NCI-H82 treated with DMSO at 0.1 percent for 48 hours (cell line): ENCODE measurements at regions not wholly inside any gene's neighbourhood (a gene's known extent, or its start where the extent isn't known, plus 50 kb on each side); places are given as distances from the start of the nearest gene placed in this dataset.

Experiments
- DNase-seq: peaks from one replicate; lab custom pipeline; 2025; ENCODE audit not compliant: unreplicated experiment; lab: John Stamatoyannopoulos, UW

- no peak for DNase-seq
Measured at GRCh38 chr2:15777795-15778371, 162.5 kb upstream of the MYCN start.

- DNase-seq = no peak
Measured at GRCh38 chr2:15778529-15779219, 161.7 kb upstream of the MYCN start.

DNA sequence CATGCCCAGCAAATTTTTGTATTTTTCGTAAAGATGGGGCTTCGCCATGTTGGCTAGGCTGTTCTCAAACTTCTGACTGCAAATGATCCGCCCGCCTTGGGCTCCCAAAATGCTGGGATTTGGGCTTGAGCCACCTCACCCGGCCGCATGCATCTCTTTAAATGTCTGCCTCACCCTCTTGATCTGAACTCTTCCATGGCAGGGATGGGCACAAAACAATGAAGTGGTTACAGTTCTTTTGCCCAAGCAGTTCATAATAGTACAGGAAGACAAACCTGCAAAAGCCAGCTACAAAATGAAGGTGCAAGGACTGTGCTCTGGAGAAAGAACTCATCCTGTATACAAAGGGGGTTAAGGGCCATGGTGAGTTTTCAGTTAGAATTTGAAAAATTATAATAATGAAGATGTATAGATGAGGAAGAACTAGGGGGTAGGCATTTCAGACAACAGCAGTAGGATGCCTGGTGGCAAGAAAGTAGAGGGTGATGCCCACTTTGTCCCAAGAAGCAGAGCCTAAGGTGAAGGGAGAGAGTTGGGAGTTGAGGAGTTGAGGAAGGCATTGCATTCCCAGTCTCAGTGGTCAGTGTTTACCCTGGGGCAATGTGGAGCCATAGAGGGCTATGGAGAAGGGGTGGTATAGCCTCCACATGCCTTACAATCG, 160.8 kb upstream of the MYCN start:
- DNase-seq = no peak

- DNase-seq = no peak
Measured at GRCh38 chr2:15780234-15780633, 160.1 kb upstream of the MYCN start.

GRCh38 chr2:15780912-15781574, 159.3 kb upstream of the MYCN start:
- DNase-seq = no peak

DNA sequence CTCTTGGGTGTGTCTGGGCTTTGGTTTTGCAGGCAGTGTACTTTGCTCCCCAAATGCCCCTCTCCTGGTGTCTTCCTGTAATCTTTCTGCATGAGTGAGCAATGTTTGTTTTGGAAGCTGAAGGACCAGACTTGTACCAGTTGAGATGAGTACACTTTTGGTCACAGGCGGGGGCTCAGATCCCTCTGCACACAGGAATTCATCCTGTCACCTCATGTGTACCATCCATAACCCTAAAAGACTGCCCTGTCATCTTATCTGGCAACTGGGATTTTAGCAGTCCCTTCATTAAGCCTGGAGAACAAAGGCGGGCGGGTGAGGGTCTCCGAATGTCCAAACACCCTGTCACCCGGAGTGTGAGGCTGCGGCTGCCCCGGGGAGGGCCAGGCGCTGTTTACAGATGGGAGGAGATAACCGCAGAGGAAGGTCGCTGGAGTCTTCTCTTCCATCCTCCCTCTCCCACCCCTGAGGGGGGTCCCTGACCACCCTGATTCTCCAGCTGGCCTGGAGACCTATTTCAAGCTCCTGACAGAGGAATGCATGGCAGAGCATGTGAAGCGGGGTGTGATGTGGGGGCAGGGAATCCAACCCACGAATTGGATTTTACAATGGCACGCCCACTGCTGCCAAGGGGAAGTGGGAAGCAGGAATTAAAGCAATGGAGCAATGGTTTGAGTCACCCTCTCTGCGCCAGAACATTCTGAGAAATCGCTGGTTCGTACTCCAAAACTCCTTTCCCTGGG, 158.2 kb upstream of the MYCN start:
- DNase-seq = no peak

- no peak for DNase-seq
Measured at GRCh38 chr2:15782769-15783294, 157.5 kb upstream of the MYCN start.

DNA sequence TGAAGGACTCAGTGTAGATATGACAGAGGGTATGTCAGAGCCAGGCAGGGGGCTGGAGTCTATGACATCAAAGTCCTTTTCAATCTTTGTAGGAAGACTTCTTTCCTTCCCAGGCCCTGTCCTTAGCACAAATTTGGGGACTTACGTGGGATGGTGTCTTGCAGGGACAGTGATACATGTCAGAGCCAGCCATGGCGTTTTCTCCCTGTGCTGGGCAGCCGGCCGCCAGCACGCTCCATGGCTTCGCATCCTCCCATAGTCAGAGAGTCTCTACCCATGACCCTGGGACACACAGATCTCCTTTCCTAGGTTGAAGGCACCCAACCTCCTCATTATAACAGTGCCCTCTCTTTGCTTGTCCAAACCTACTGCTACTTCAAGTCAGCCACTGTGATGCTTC, 156.9 kb upstream of the MYCN start:
- DNase-seq = no peak

- DNase-seq = no peak
Measured at GRCh38 chr2:15784106-15784885, 156.1 kb upstream of the MYCN start.

- no peak for DNase-seq
Measured at GRCh38 chr2:15784886-15785801, 155.2 kb upstream of the MYCN start.

- no peak for DNase-seq
Measured at GRCh38 chr2:15786003-15786654, 154.2 kb upstream of the MYCN start.

DNA sequence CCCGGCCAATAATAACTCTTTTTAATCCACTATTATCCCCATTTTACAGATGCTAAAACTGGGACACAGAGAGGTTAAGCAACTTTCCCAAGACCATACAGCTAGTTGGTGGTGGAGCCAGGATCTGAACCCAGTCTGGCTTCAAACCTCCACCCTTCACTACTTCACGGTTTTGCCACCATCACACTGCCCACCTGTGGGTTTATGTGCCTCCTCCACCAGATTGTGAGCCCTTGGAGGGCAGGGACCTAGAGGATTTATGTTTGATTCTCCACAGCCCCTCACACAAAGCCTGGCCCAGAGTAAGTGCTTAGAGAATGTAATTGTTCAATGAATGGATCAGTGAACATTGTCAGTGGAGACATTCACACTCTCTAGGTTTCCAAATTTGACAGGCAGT, 153.4 kb upstream of the MYCN start:
- DNase-seq = no peak

GRCh38 chr2:15787535-15788454, 152.6 kb upstream of the MYCN start:
- no peak for DNase-seq

DNA sequence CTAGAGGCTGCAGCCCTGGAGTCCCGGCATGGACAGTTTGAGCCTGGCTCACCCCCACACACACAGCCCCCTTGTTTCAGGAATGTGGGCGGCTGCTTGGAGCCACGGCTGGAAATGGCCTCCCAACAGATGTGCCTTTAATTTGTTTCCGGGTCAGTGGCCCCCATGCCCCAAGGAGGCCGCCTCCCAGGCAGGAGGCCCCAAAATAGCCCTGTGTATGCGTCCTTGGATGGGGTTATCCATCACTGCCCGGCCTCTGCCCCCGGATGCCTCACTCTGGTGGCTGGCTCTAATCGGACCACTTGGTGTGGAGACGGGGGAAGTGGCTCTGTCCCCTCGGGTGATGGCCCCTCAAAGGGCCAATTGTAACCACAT, 151.9 kb upstream of the MYCN start:
- DNase-seq = no peak

- no peak for DNase-seq
Measured at GRCh38 chr2:15788830-15789229, 151.5 kb upstream of the MYCN start.

- DNase-seq = no peak
Measured at GRCh38 chr2:15789381-15790062, 150.8 kb upstream of the MYCN start.

DNA sequence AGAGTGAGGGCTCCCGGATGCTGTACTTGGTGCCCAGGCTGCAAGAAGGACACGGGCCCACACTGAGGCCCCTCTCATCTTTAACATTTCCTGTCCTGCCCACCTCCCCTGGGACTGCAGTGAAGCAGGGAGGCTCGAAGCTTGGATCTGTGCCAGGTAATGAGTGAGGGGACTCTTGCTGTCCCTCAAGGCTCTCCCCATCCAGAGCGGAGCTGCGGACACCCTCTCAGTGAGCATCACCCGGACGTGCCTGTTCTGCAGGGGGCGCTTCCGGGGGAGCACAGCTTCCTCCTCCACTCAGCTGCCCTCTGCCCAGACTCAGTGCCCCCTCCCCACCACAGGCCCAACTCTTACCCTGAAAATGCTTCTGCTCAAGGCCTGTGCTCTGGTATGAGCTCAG, 150.0 kb upstream of the MYCN start:
- no peak for DNase-seq
